ENCODE measurements at regions not wholly inside any gene's neighbourhood (a gene's known extent, or its start where the extent isn't known, plus 50 kb on each side); places are given as distances from the start of the nearest gene placed in this dataset.

GRCh38 chr7:156529956-156530355, 110.6 kb upstream of the RNF32 start:
- no peak for DNase-seq (ENCODE audit: insufficient read length, low spot score, missing footprints)
- TF ChIP-seq, protein P1, sequence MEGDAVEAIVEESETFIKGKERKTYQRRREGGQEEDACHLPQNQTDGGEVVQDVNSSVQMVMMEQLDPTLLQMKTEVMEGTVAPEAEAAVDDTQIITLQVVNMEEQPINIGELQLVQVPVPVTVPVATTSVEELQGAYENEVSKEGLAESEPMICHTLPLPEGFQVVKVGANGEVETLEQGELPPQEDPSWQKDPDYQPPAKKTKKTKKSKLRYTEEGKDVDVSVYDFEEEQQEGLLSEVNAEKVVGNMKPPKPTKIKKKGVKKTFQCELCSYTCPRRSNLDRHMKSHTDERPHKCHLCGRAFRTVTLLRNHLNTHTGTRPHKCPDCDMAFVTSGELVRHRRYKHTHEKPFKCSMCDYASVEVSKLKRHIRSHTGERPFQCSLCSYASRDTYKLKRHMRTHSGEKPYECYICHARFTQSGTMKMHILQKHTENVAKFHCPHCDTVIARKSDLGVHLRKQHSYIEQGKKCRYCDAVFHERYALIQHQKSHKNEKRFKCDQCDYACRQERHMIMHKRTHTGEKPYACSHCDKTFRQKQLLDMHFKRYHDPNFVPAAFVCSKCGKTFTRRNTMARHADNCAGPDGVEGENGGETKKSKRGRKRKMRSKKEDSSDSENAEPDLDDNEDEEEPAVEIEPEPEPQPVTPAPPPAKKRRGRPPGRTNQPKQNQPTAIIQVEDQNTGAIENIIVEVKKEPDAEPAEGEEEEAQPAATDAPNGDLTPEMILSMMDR (IDR thresholded peaks at IDR 0.05; ENCODE audit: extremely low read depth, low read depth, low read length): no peak
- no peaks in the 10 kb centered on the region for H3K9me3 ChIP-seq (ENCODE audit: low read depth, low read length)

GRCh38 chr7:156527458-156527890, 113.1 kb upstream of the RNF32 start:
- Histone ChIP-seq H3K36me3 (ENCODE audit: insufficient read depth, low read length) (no peaks in the 10 kb centered on the region), H3K9me3 (ENCODE audit: low read depth, low read length) (no peaks in the 10 kb centered on the region), H3K79me2 (ENCODE audit: insufficient read depth, low read length) (no peaks in the 10 kb centered on the region), H3K27ac (ENCODE audit: low read depth, low read length) (no peak overlapping the region), H4K20me1 (ENCODE audit: insufficient read depth, low read length) (no peaks in the 10 kb centered on the region), H2AFZ (ENCODE audit: low read length) (no peak overlapping the region), H3K4me2 (ENCODE audit: insufficient read depth, low read length) (no peak overlapping the region), H3K4me3 (ENCODE audit: insufficient read depth, low read length) (no peak overlapping the region), H3K4me1 (ENCODE audit: insufficient read depth, low read length) (no peaks in the 10 kb centered on the region), H3K27me3 (ENCODE audit: insufficient read depth, low read length) (no peaks in the 10 kb centered on the region)
- DNase-seq (ENCODE audit: insufficient read length, low spot score, missing footprints): no peak
- TF ChIP-seq, protein P1 (IDR thresholded peaks at IDR 0.05; ENCODE audit: extremely low read depth, low read depth, low read length): no peak

More at GRCh38 chr7:156529956-156530355, 110.6 kb upstream of the RNF32 start:
- Histone ChIP-seq H3K36me3 (ENCODE audit: insufficient read depth, low read length) (no peaks in the 10 kb centered on the region), H4K20me1 (ENCODE audit: insufficient read depth, low read length) (no peaks in the 10 kb centered on the region), H2AFZ (ENCODE audit: low read length) (no peak overlapping the region), H3K27me3 (ENCODE audit: insufficient read depth, low read length) (no peaks in the 10 kb centered on the region), H3K27ac (ENCODE audit: low read depth, low read length) (no peak overlapping the region), H3K79me2 (ENCODE audit: insufficient read depth, low read length) (no peaks in the 10 kb centered on the region), H3K4me3 (ENCODE audit: insufficient read depth, low read length) (no peak overlapping the region), H3K4me1 (ENCODE audit: insufficient read depth, low read length) (no peaks in the 10 kb centered on the region), H3K4me2 (ENCODE audit: insufficient read depth, low read length) (no peak overlapping the region)

DNA sequence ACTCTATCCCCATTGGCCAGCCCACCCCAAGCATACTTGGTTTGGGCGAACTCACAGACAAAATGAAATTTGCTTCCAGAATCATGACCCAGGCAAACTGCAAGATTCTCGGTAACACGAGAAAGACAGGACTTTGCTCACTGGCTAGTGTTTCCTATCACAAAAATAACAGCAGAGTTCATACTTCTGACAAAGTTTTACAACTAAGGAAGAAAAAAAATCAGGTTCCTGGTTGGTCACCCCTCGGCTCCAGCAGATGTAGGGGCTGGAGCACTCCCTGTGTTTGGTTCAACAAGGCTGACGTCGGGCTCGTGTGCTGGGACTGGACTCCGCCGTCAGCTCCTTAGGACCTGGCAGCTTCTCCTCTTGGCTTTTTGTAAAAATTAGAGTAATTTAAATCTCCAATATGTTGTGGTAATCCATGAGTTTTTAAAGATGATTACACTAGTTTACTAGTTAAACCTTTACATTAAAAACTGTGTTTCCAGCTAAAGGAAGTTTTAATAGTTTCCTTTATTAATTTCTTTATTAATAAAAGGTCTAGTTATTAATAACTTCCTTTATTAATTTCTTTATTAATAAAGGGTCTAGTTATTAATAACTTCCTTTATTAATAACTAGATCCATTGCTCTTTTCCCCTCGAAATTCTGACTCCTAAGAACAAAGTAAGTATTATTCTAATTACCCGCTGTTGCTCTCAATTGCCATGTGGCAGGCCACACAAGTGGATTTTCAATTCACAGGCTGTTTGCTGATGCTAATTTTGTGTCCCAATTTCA, 115.6 kb upstream of the RNF32 start:
- TF ChIP-seq, protein P1 (IDR thresholded peaks at IDR 0.05; ENCODE audit: extremely low read depth, low read depth, low read length): no peak
- Histone ChIP-seq H3K36me3 (ENCODE audit: insufficient read depth, low read length) (no peaks in the 10 kb centered on the region), H3K4me2 (ENCODE audit: insufficient read depth, low read length) (no peak overlapping the region), H3K9me3 (ENCODE audit: low read depth, low read length) (no peaks in the 10 kb centered on the region), H2AFZ (ENCODE audit: low read length) (no peak overlapping the region), H3K4me1 (ENCODE audit: insufficient read depth, low read length) (no peaks in the 10 kb centered on the region), H3K4me3 (ENCODE audit: insufficient read depth, low read length) (no peak overlapping the region), H3K27ac (ENCODE audit: low read depth, low read length) (no peak overlapping the region), H3K79me2 (ENCODE audit: insufficient read depth, low read length) (no peaks in the 10 kb centered on the region), H3K27me3 (ENCODE audit: insufficient read depth, low read length) (no peaks in the 10 kb centered on the region), H4K20me1 (ENCODE audit: insufficient read depth, low read length) (no peaks in the 10 kb centered on the region)
- no peak for DNase-seq (ENCODE audit: insufficient read length, low spot score, missing footprints)

GRCh38 chr7:156523447-156524048, 117.0 kb upstream of the RNF32 start:
- Histone ChIP-seq H3K4me3 (ENCODE audit: insufficient read depth, low read length) (no peak overlapping the region), H2AFZ (ENCODE audit: low read length) (no peak overlapping the region), H3K4me2 (ENCODE audit: insufficient read depth, low read length) (no peak overlapping the region), H3K27ac (ENCODE audit: low read depth, low read length) (no peak overlapping the region), H3K9me3 (ENCODE audit: low read depth, low read length) (no peaks in the 10 kb centered on the region), H3K27me3 (ENCODE audit: insufficient read depth, low read length) (no peaks in the 10 kb centered on the region), H3K36me3 (ENCODE audit: insufficient read depth, low read length) (no peaks in the 10 kb centered on the region), H3K79me2 (ENCODE audit: insufficient read depth, low read length) (no peaks in the 10 kb centered on the region), H4K20me1 (ENCODE audit: insufficient read depth, low read length) (no peaks in the 10 kb centered on the region), H3K4me1 (ENCODE audit: insufficient read depth, low read length) (no peaks in the 10 kb centered on the region)
- TF ChIP-seq, protein P1 (IDR thresholded peaks at IDR 0.05; ENCODE audit: extremely low read depth, low read depth, low read length): no peak
- no peak for DNase-seq (ENCODE audit: insufficient read length, low spot score, missing footprints)

All from osteoblast (primary cell).